Loucy (cell line): ENCODE measurements at regions not wholly inside any gene's neighbourhood (a gene's known extent, or its start where the extent isn't known, plus 50 kb on each side); places are given as distances from the start of the nearest gene placed in this dataset.

Experiments used
- CTCF ChIP-seq: fragments of 200-600 bp; sonication (generic); conservative IDR thresholded peaks from 2 replicates; pipeline ENCODE4 v1.5.1; 2014; ENCODE audit warnings: mild to moderate bottlenecking, antibody characterized with exemption, low read length
- EZH2phosphoT487 ChIP-seq: fragments of 200-600 bp; IDR thresholded peaks from 2 replicates; pipeline ENCODE4 v1.6.1; 2018; ENCODE audit warnings: antibody characterized with exemption, mild to moderate bottlenecking, moderate library complexity, borderline replicate concordance

- TF ChIP-seq CTCF (no peak), EZH2phosphoT487 (no peak)
Measured at GRCh38 chr11:21650961-21651360, 541.9 kb upstream of the ANO5 start.
